WERI-Rb-1 (cell line): ENCODE measurements at regions not wholly inside any gene's neighbourhood (a gene's known extent, or its start where the extent isn't known, plus 50 kb on each side); places are given as distances from the start of the nearest gene placed in this dataset.

Experiments used
- DNase-seq: peaks from one replicate; pipeline ENCODE4 v3.0.0-alpha.2; 2020
- H3K27ac ChIP-seq: fragments of 250-450 bp; sonication (Bioruptor Pico); 2 replicates; pipeline ENCODE4 v1.5.1; 2020; ENCODE audit warnings: mild to moderate bottlenecking, moderate library complexity
- H3K27me3 ChIP-seq: fragments of 250-450 bp; sonication (Bioruptor Pico); 2 replicates; pipeline ENCODE4 v1.5.1; 2021; ENCODE audit warnings: mild to moderate bottlenecking, low read depth, moderate library complexity; ENCODE audit not compliant: insufficient read depth, severe bottlenecking
- H3K36me3 ChIP-seq: fragments of 250-450 bp; sonication (Bioruptor Pico); 2 replicates; pipeline ENCODE4 v1.5.1; 2020; ENCODE audit warnings: mild to moderate bottlenecking, moderate library complexity
- H3K4me3 ChIP-seq: 2 replicates; pipeline ENCODE4 v1.5.1; 2011; ENCODE audit warnings: low read depth, mild to moderate bottlenecking, control low read depth, low read length
- H3K9me3 ChIP-seq: fragments of 250-450 bp; sonication (Bioruptor Pico); 2 replicates; pipeline ENCODE4 v1.5.1; 2021; ENCODE audit warnings: mild to moderate bottlenecking, moderate library complexity; ENCODE audit not compliant: severe bottlenecking
- TF ChIP-seq, protein P1 (sequence below): IDR thresholded peaks from 2 replicates; pipeline ENCODE4 v1.5.1; 2011; ENCODE audit warnings: low read depth, mild to moderate bottlenecking, control low read depth, inconsistent platforms, low read length

- no peak for DNase-seq
- Histone ChIP-seq H3K4me3 (no peak overlapping the region), H3K27me3 (no peaks in the 10 kb centered on the region), H3K9me3 (no peaks in the 10 kb centered on the region), H3K27ac (no peak overlapping the region), H3K36me3 (no peaks in the 10 kb centered on the region)
- TF ChIP-seq, protein P1, sequence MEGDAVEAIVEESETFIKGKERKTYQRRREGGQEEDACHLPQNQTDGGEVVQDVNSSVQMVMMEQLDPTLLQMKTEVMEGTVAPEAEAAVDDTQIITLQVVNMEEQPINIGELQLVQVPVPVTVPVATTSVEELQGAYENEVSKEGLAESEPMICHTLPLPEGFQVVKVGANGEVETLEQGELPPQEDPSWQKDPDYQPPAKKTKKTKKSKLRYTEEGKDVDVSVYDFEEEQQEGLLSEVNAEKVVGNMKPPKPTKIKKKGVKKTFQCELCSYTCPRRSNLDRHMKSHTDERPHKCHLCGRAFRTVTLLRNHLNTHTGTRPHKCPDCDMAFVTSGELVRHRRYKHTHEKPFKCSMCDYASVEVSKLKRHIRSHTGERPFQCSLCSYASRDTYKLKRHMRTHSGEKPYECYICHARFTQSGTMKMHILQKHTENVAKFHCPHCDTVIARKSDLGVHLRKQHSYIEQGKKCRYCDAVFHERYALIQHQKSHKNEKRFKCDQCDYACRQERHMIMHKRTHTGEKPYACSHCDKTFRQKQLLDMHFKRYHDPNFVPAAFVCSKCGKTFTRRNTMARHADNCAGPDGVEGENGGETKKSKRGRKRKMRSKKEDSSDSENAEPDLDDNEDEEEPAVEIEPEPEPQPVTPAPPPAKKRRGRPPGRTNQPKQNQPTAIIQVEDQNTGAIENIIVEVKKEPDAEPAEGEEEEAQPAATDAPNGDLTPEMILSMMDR: no peak
Observed at GRCh38 chr18:29351171-29351570, 1174.2 kb upstream of the CDH2 start.

- DNase-seq: no peak
- Histone ChIP-seq H3K36me3 (no peaks in the 10 kb centered on the region), H3K4me3 (no peak overlapping the region), H3K27ac (no peak overlapping the region), H3K9me3 (no peaks in the 10 kb centered on the region), H3K27me3 (no peaks in the 10 kb centered on the region)
- TF ChIP-seq, protein P1: no peak
Observed at GRCh38 chr18:29328932-29329331, 1152.0 kb upstream of the CDH2 start.

DNA sequence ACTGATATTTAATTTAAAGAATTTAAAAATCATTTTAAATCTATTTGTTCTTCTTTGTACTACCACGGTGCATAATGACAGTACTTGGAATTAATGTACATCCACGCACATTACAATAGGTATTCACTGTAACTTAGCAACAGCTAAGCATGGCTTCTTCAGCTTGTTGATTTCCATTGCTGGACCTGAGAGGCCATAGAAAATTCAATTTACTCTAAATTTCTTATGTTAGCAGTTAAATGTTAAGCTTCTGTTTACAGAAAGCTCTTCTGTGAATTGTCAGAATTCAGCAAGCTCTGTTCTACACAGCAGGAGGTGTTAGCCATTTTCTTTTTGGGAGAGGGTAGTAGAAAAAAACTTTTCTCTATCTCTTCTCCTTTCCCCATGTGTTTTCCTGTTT lies 1149.3 kb upstream of the CDH2 start:
- no peak for DNase-seq
- Histone ChIP-seq H3K4me3 (no peak overlapping the region), H3K27ac (no peak overlapping the region), H3K27me3 (no peaks in the 10 kb centered on the region), H3K36me3 (no peaks in the 10 kb centered on the region), H3K9me3 (no peaks in the 10 kb centered on the region)
- TF ChIP-seq, protein P1: no peak

DNA sequence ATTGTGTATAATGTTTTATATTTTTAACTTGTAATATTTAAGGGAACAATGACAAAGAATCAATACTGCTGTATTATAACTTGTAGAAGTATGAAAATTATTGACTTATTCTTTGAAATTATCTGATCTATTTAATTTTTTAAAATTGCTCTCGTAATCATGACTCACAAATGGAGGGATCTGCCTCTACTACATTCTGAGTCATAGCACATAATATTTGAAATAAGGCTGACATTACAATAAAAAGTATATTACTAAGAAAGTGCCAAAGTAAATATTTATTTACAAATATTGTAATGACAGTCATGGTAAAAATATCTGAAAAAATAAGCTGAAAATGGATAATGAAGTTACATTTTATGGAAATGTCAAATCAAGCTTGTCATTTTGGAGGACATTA lies 1144.6 kb upstream of the CDH2 start:
- Histone ChIP-seq H3K4me3 (no peak overlapping the region), H3K27me3 (no peaks in the 10 kb centered on the region), H3K36me3 (no peaks in the 10 kb centered on the region), H3K9me3 (no peaks in the 10 kb centered on the region), H3K27ac (no peak overlapping the region)
- DNase-seq: no peak
- TF ChIP-seq, protein P1: no peak

GRCh38 chr18:29313312-29313711 lies 1136.4 kb upstream of the CDH2 start:
- H3K9me3 ChIP-seq: no peaks in the 10 kb centered on the region
- H3K4me3 ChIP-seq: no peak overlapping the region
- H3K27me3 ChIP-seq: no peaks in the 10 kb centered on the region
- H3K36me3 ChIP-seq: no peaks in the 10 kb centered on the region
- TF ChIP-seq, protein P1: no peak
- no peak overlapping the region for H3K27ac ChIP-seq
- DNase-seq: no peak

DNA sequence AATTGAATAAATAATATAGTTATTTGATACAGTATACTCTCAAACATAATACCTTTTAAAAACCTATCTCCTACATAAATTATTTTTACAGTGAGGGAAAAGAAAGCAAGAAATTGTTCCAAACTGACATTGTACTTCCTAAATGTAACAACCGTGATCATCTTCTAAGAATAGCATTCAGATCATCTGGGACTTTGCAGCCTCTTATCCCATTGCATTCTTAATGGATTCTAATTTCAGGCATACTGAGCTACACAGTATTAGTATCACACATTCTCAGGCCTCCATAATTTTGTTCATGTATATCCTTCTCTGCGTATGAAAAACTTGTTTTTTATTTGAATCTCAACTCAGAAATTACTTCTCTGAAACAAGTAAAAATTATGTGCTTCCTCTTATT lies 1134.7 kb upstream of the CDH2 start:
- Histone ChIP-seq H3K27ac (no peak overlapping the region), H3K9me3 (no peaks in the 10 kb centered on the region), H3K27me3 (no peaks in the 10 kb centered on the region), H3K4me3 (no peak overlapping the region), H3K36me3 (no peaks in the 10 kb centered on the region)
- TF ChIP-seq, protein P1: no peak
- no peak for DNase-seq
